ENCODE measurements at regions not wholly inside any gene's neighbourhood (a gene's known extent, or its start where the extent isn't known, plus 50 kb on each side); places are given as distances from the start of the nearest gene placed in this dataset.

DNA sequence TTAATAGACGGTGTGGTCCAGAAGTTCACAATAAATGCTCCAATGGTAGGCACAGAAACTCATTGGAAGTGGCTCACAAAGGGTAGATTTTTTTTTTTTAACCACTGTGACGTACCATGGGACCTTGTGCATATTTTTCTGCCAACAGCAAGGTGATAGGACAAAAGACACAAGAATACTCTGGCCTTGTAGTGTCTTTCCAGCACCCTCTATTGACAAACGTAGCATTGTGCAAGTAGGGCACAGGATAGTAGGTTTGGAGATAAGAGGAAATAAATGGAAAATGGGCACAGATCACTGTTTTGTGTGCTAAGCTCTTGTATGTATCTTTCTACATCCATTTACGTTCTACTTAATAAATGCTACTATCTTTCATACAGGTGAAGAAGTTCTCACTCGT, 2054.9 kb downstream of the PCDH7 start:
- Histone ChIP-seq H3K4me1 (replicated peaks) (no peaks in the 10 kb centered on the region), H3K36me3 (no peaks in the 10 kb centered on the region), H3K4me3 (no peak overlapping the region), H3K27me3 (replicated peaks; ENCODE audit: insufficient read depth) (no peaks in the 10 kb centered on the region), H3K27ac (no peak overlapping the region), H3K9me3 (no peaks in the 10 kb centered on the region)
- WGBS = 63% methylated on average over 5 of the region's 5 CpGs
- intact Hi-C loops (cut with DNase I) = no loop called here
- DNase-seq (ENCODE audit: low spot score) = no peak
- TF ChIP-seq POLR2AphosphoS5 (IDR thresholded peaks at IDR 0.05) = no peak
- TF ChIP-seq POLR2A (IDR thresholded peaks at IDR 0.05) = no peak
- TF ChIP-seq CTCF (IDR thresholded peaks at IDR 0.05) = no peak

DNA sequence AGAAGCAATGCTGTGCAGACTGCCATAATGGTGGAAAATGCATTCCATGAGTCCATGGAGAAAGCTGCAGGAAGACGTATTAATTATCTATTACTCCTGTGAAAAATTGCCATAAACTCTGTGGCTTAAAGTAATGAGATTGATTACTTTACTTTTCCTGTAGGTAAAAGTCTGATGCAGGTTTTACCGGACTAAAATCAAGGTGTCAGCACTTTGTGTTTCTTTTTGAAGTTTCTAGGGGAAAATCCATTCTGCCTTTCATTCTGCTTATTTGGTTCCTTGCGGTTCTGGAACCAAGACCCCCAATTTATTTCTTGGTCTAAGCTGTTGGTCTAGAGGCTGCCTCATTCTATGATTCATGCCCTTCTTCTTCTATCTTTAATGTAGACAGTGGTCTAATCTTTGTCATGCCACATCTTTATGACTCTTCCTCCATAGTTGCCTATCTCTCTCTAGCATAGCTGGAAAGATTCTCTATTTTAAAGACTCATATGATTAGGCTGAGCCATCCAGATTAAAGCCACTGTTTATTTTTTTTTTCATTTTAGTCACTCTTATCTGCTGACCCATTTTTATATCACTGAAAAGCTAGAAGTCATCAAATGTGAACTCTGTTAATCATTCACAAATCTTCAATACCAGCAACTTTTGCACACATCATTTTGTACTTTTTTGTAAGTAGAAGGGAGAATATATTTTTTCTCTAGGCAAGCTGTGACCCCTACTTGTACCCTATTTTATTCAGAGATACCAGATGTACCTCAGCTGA, 2056.4 kb downstream of the PCDH7 start:
- Histone ChIP-seq H3K36me3 (no peaks in the 10 kb centered on the region), H3K9me3 (no peaks in the 10 kb centered on the region), H3K27ac (no peak overlapping the region), H3K4me1 (replicated peaks) (no peaks in the 10 kb centered on the region), H3K4me3 (no peak overlapping the region), H3K27me3 (replicated peaks; ENCODE audit: insufficient read depth) (no peaks in the 10 kb centered on the region)
- intact Hi-C loops (cut with DNase I) = no loop called here
- 90% methylated on average over 3 of the region's 3 CpGs for WGBS
- DNase-seq (ENCODE audit: low spot score) = no peak
- TF ChIP-seq CTCF (IDR thresholded peaks at IDR 0.05) (no peak), POLR2AphosphoS5 (IDR thresholded peaks at IDR 0.05) (no peak), POLR2A (IDR thresholded peaks at IDR 0.05) (no peak)

DNA sequence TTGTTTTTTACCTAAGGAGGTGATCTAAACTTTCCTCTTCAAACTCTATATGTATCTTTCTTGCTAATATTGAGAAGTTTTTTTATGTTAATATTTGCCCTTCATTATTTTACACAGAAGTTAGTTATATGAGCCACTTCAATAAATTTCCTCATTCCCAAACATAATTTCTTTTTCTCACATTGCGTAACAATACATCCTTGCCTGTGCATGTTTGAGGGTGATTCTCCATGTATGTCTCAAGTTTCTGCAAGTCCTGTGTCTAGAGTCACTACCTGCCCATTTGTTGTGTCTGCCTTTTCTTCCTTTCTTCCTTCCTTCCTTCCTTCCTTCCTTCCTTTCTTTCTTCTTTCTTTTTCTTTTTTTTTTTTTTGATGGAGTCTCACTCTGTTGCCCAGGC, 2057.9 kb downstream of the PCDH7 start:
- Histone ChIP-seq H3K27me3 (replicated peaks; ENCODE audit: insufficient read depth) (no peaks in the 10 kb centered on the region), H3K9me3 (no peaks in the 10 kb centered on the region), H3K4me3 (no peak overlapping the region), H3K4me1 (replicated peaks) (no peaks in the 10 kb centered on the region), H3K27ac (no peak overlapping the region), H3K36me3 (no peaks in the 10 kb centered on the region)
- TF ChIP-seq CTCF (IDR thresholded peaks at IDR 0.05) (no peak), POLR2AphosphoS5 (IDR thresholded peaks at IDR 0.05) (no peak), POLR2A (IDR thresholded peaks at IDR 0.05) (no peak)
- DNase-seq (ENCODE audit: low spot score) = no peak
- 83% methylated on average over 1 of the region's 1 CpG for WGBS
- intact Hi-C loops (cut with DNase I) = no loop called here

DNA sequence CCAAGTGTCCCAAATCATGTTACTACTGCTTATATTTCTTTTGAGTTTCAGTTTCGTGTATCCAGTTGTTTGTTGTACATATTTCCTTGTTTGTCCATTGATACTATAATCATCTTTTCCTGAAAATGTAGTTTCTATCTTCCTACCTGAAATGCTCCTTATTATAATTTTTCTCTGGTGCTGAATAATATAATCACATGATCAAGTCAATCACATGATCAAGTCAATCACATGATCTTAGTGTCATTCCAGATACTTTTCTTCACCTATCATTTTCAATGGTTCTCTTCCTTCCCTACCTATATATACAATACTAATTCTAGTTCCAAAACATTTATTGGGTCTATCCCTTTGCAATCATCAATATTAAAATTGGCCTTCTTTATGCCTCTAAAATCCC, 2058.8 kb downstream of the PCDH7 start:
- 85% methylated on average over 1 of the region's 1 CpG for WGBS
- DNase-seq (ENCODE audit: low spot score) = no peak
- Histone ChIP-seq H3K9me3 (no peaks in the 10 kb centered on the region), H3K36me3 (no peaks in the 10 kb centered on the region), H3K4me1 (replicated peaks) (no peaks in the 10 kb centered on the region), H3K27ac (no peak overlapping the region), H3K4me3 (no peak overlapping the region), H3K27me3 (replicated peaks; ENCODE audit: insufficient read depth) (no peaks in the 10 kb centered on the region)
- no peak for TF ChIP-seq CTCF (IDR thresholded peaks at IDR 0.05)
- no peak for TF ChIP-seq POLR2A (IDR thresholded peaks at IDR 0.05)
- TF ChIP-seq POLR2AphosphoS5 (IDR thresholded peaks at IDR 0.05) = no peak
- intact Hi-C loops (cut with DNase I) = no loop called here

DNA sequence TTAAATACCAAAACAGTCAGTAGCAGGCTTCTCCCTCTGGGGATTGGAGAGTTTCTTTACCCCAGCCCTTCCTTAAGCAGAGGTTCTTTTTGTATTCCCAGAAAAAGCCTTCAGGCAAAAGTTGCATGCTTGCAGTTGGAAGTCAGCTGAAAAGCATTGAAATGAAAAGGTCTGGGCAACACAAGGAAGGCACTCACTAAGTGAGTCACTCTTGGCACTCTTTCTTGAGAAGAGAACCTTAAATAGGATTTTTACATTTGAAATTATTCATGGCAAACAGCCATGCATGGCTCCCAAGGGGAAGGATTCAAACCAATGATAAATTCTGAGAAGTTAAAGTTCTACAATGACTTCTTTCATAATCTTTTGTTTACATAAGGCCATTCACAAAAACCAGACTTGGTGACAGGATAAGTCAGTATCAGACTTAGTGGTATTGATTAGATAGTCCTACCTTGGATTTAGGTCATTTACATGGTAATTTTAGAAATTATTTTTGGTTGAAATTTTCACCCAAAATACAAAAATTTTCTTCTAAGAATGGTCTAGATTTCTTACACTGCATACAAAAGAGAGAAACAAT, 2068.9 kb downstream of the PCDH7 start:
- no peak for DNase-seq (ENCODE audit: low spot score)
- TF ChIP-seq CTCF (IDR thresholded peaks at IDR 0.05) (no peak), POLR2AphosphoS5 (IDR thresholded peaks at IDR 0.05) (no peak), POLR2A (IDR thresholded peaks at IDR 0.05) (no peak)
- H3K4me1 ChIP-seq (replicated peaks) = no peaks in the 10 kb centered on the region
- no peaks in the 10 kb centered on the region for H3K9me3 ChIP-seq
- H3K36me3 ChIP-seq = no peaks in the 10 kb centered on the region
- no peak overlapping the region for H3K4me3 ChIP-seq
- H3K27ac ChIP-seq = no peak overlapping the region
- intact Hi-C loops (cut with DNase I) = no loop called here
- H3K27me3 ChIP-seq (replicated peaks; ENCODE audit: insufficient read depth) = no peaks in the 10 kb centered on the region
